AG10803 (cell line): ENCODE measurements at regions not wholly inside any gene's neighbourhood (a gene's known extent, or its start where the extent isn't known, plus 50 kb on each side); places are given as distances from the start of the nearest gene placed in this dataset.

Source experiments
- DNase-seq: peaks from one replicate; pipeline ENCODE4 v3.0.0; 2010; ENCODE audit warnings: low read depth
- H3K4me3 ChIP-seq: 2 replicates; pipeline ENCODE4 v1.5.1; 2011; ENCODE audit warnings: mild to moderate bottlenecking, low read length, control low read depth
- CTCF ChIP-seq: conservative IDR thresholded peaks from 2 replicates; pipeline ENCODE4 v1.5.1; 2011; ENCODE audit warnings: mild to moderate bottlenecking, low read length, control low read depth, inconsistent platforms

DNA sequence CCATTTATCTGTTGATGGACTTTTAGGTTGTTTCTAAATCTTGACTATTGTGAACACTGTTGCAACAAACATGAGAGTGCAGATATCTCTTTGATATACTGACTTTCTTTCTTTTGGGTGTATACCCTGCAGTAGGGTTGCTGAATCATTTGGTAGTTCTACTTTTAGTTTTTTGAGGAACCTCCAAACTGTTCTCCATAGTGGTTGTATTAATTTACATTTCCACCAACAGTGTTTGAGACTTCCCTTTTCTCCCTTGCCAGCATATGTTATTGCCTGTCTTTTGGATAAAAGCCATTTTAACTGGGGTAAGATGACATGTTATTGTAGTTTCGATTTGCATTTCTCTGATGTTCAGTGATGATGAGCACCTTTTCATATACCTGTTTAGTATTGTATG, 330.0 kb downstream of the DDX10 start:
- TF ChIP-seq CTCF = no peak
- H3K4me3 ChIP-seq = no peak overlapping the region
- no peak for DNase-seq

- TF ChIP-seq CTCF = no peak
- DNase-seq = peak; percentile 54
- H3K4me3 ChIP-seq = no peak overlapping the region
Observed at GRCh38 chr11:108997826-108998225, 333.0 kb downstream of the DDX10 start.

- DNase-seq = no peak
- H3K4me3 ChIP-seq = no peak overlapping the region
- TF ChIP-seq CTCF = no peak
Observed at GRCh38 chr11:109000531-109000930, 335.7 kb downstream of the DDX10 start.

DNA sequence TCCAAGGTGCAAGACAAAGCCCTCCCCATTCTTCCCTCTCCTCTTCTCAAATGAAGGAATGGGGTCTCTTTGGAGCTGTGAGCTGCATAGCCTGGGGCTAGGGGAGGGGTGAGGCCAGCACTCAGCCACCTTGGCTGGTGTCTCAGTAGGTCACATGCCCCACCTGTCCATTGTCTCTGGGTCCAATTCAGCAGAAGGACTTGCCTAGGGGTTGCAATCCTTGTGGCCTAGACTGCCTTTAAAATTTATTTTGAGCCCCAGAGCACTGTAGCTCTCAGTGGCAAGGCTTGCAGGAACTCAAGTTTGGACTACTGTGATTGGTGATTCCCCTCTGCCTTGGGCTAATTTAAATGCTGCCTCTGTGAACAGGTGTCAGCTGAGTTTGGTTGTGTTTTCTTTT, 336.7 kb downstream of the DDX10 start:
- H3K4me3 ChIP-seq = no peak overlapping the region
- DNase-seq = no peak

DNA sequence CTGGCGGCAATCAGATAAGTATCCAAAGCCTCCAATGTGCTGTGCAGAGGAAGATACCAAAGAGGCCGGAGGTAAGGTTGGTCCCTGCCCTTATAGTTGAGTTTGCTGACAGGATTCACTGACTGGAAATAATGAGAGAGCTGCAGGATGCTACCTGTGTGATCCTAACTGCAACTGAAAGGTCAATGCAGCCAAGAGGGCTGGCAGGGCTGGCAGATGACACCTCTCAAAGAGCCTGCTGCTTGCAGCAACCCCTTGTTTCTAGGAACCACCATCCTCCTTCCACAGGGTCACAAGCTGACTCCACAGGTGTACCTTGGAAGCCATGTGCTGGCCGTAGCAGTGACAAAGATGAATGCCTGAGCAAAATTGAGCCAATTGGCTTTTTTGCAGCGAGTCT, 348.1 kb downstream of the DDX10 start:
- no peak overlapping the region for H3K4me3 ChIP-seq
- no peak for TF ChIP-seq CTCF
- DNase-seq = no peak

More for the DNA sequence above, 336.7 kb downstream of the DDX10 start:
- no peak for TF ChIP-seq CTCF

DNA sequence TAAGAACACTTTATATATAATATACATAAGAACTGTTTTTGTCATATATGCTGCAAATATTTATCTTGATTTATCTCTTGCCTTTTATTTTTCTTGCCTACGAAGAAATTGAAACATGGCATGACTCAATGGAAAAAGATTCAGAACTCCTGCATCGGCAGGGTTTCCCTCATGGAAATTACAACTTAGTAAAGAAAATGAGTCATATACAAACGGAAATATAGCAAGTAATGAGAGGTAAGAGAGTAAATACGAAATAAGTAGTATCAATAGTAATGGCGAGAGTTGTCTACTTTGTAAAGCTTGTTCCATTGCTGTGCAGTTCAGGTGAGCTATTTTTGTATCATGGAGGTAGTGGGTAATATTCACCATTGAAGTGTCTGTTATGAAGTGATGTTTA, 350.4 kb downstream of the DDX10 start:
- DNase-seq = peak; percentile 31
- no peak overlapping the region for H3K4me3 ChIP-seq
- no peak for TF ChIP-seq CTCF

DNA sequence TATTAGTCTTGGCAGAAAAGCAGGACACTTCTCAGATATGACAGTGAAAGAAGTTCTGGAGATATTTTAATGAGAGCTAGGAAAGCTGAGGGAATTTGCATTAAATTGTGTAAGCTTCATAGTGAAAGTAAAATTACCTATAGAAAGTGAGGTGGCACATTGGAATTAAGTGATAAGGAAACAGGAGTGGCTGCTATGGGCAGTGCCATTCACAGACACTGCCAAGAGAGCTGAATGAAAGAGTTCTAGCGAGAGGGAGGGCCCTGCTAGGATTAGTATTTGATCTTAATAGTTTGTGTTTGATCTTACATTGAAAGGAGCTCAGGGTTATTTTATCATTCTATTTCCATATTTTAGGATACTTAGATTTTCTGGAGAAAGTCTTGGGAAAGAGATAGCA, 351.9 kb downstream of the DDX10 start:
- no peak overlapping the region for H3K4me3 ChIP-seq
- no peak for DNase-seq
- TF ChIP-seq CTCF = no peak
